ENCODE measurements at regions not wholly inside any gene's neighbourhood (a gene's known extent, or its start where the extent isn't known, plus 50 kb on each side); places are given as distances from the start of the nearest gene placed in this dataset.
"Not testable (repeated sequence)": the region's sequence is repeated elsewhere in the genome, so short reads cannot be mapped to it uniquely, and the experiment has no call there.

DNA sequence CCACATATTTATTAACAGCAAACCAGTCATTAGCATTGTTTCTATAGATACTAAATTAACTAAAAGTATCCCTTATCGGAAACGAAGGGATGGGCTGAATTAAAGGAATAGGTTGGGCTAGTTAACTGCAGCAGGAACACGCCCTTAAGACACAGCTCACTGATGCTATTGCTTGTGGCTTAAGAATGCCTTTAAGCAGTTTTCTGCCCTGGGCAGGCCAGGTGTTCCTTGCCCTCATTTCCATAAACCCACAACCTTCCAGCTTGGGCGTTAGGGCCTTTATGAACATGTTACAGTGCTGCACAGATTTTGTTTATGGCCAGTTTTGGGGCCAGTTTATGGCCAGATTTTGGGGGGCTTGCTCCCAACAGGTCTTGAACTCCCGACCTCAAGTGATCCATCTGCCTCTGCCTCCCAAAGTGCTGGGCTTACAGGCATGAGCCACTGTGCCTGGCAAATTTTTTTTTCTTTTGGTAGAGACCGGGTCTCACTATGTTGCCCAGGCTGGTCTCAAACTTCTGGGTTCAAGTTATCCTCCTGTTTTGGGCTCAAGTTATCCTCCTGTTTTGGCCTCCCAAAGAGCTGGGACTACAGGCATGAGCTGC lies 90.1 kb upstream of the GRIN2A start:
- not testable (repeated sequence) for FAIRE-seq

GRCh38 chr16:10275214-10275996 lies 93.2 kb upstream of the GRIN2A start:
- not testable (repeated sequence) for FAIRE-seq; DNase-seq (ENCODE audit: low spot score in 2 of 2)

More for the DNA sequence above, 90.1 kb upstream of the GRIN2A start:
- not testable (repeated sequence) for DNase-seq (ENCODE audit: low spot score in 2 of 2)

GRCh38 chr16:10277597-10277996 lies 95.4 kb upstream of the GRIN2A start:
- no peak for DNase-seq (ENCODE audit: low spot score in 2 of 2)
- FAIRE-seq = no peak

- no peak for FAIRE-seq
- DNase-seq (ENCODE audit: low spot score in 2 of 2) = no peak
Observed at GRCh38 chr16:10280262-10281170, 98.3 kb upstream of the GRIN2A start.

GRCh38 chr16:10282367-10282766 lies 100.1 kb upstream of the GRIN2A start:
- FAIRE-seq = no peak
- DNase-seq (ENCODE audit: low spot score in 2 of 2) = no peak

DNA sequence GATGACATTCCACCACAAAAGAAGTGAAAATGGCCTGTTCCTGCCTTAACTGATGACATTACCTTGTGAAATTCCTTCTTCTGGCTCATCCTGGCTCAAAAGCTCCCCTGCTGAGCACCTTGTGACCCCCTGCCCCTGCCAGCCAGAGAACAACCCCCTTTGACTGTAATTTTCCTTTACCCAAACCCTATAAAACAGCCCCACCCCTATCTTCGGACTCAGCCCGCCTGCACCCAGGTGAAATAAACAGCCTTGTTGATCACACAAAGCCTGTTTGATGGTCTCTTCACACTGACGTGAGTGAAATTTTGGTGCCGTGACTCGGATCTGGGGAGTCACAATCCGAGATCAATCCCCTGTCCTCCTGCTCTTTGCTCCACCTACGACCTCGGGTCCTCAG lies 101.0 kb upstream of the GRIN2A start:
- not testable (repeated sequence) for DNase-seq (ENCODE audit: low spot score in 2 of 2); FAIRE-seq

DNA sequence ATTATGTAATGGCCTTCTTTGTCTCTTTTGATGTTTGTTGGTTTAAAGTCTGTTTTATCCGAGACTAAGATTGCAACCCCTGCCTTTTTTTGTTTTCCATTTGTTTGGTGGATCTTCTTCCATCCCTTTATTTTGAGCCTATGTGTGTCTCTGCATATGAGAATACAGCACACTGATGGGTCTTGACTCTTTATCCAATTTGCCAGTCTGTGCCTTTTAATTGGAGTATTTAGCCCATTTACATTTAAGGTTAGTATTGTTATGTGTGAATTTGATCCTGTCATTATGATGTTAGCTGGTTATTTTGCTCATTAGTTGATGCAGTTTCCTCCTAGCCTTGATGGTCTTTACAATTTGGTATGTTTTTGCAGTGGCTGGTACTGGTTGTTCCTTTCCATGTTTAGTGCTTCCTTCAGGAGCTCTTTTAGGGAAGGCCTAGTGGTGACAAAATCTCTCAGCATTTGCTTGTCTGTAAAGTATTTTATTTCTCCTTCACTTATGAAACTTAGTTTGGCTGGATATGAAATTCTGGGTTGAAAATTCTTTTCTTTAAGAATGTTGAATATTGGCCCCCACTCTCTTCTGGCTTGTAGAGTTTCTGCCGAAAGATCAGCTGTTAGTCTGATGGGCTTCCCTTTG lies 95.3 kb upstream of the ATF7IP2 start:
- FAIRE-seq; DNase-seq (ENCODE audit: low spot score in 2 of 2): not testable (repeated sequence)

DNA sequence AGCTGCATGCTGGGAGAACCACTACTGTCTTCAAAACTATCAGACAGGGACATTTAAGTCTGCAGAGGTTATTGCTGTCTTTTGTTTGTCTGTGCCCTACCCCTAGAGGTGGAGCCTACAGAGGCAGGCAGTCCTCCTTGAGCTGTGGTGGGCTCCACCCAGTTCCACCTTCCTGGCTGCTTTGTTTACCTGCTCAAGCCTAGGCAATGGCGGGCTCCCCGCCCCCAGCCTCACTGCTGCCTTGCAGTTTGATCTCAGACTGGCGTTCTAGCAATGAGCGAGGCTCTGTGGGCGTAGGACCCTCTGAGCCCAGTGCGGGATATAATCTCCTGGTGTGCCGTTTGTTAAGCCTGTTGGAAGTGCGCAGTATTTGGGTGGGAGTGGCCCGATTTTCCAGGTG lies 93.7 kb upstream of the ATF7IP2 start:
- DNase-seq (ENCODE audit: low spot score in 2 of 2); FAIRE-seq: not testable (repeated sequence)

DNA sequence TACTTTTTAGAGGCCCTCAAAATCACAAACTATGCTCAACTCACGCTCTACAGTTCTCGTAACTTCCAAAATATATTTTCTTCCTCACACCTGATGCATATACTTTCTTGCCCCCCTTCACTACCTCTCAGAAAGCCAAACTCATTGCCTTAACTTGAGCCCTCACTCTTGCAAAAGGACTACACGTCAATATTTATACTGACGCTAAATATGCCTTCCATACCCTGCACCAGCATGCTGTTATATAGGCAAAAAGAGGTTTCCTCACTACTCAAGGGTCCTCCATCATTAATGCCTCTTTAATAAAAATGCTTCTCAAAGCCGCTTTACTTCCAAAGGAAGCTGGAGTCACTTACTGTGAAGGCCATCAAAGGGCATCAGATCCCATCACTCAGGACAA lies 92.9 kb upstream of the ATF7IP2 start:
- not testable (repeated sequence) for FAIRE-seq

GRCh38 chr16:10294153-10294552 lies 91.7 kb upstream of the ATF7IP2 start:
- DNase-seq (ENCODE audit: low spot score in 2 of 2); FAIRE-seq: not testable (repeated sequence)

More for the DNA sequence above, 92.9 kb upstream of the ATF7IP2 start:
- DNase-seq (ENCODE audit: low spot score in 2 of 2) = not testable (repeated sequence)

- no peak for FAIRE-seq
- DNase-seq (ENCODE audit: low spot score in 2 of 2) = no peak
Observed at GRCh38 chr16:10296956-10297340, 88.9 kb upstream of the ATF7IP2 start.

DNA sequence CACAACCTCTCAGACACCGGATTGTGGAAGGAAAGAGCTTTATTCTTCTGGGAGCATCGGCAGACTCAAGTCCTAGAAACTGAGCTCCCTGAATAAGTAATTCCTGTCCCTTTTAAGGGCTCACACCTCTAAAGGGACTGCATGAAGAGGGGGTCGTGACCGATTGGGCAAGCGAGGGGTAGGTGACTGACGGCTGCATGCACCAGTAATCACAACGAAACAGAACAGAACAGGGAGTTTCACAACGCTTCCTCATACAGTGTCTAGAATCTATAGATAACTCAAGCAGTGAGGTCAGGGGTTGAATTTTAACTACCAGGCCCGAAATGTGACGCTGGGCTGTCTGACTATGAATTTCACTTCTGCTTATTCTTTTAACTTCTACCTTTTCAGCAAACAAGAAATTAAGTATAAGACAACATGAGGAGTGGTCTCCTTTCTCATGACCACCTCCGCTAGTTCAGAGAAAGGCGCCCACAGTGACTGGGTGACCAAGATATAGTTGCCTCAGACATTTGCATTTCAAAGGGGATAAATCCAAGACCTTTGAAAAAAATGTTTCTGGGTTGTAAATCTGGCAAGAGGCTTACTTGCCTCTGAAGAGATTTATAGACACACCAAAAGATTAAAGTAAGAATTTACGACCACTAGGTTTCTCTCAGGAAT lies 88.4 kb upstream of the ATF7IP2 start:
- FAIRE-seq = no peak
- DNase-seq (ENCODE audit: low spot score in 2 of 2) = no peak

- no peak for FAIRE-seq
- DNase-seq (ENCODE audit: low spot score in 2 of 2) = no peak
Observed at GRCh38 chr16:10300905-10301304, 85.0 kb upstream of the ATF7IP2 start.

GRCh38 chr16:10301547-10301946 lies 84.3 kb upstream of the ATF7IP2 start:
- DNase-seq (ENCODE audit: low spot score in 2 of 2); FAIRE-seq: not testable (repeated sequence)

DNA sequence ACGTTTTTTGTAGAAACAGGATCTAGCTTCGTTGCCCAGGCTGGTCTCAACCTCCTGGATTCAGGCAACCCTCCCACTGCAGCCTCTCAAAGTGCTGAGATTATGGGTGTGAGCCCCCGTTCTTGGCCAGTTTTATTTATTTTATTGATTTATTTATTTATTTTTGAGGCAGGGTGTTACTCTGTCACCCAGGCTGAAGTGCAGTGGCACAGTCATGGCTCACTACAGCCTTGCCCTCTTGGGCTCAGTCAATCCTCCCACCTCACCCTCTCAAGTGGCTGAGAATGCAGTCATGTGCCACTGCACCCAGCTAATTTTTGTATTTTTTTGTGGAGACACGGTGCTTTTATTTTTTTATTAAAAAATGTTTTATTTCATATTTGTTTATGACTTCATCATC lies 79.9 kb upstream of the ATF7IP2 start:
- FAIRE-seq (no peak), DNase-seq (ENCODE audit: low spot score in 2 of 2) (no peak)

GRCh38 chr16:10308305-10309193 lies 77.3 kb upstream of the ATF7IP2 start:
- FAIRE-seq (no peak), DNase-seq (ENCODE audit: low spot score in 2 of 2) (no peak)

- DNase-seq (ENCODE audit: low spot score in 2 of 2) = no peak
- FAIRE-seq = no peak
Observed at GRCh38 chr16:10309271-10309932, 76.5 kb upstream of the ATF7IP2 start.

- DNase-seq (ENCODE audit: low spot score in 2 of 2) = no peak
- FAIRE-seq = no peak
Observed at GRCh38 chr16:10312008-10312407, 73.9 kb upstream of the ATF7IP2 start.
